HG02763 (cell line): ENCODE measurements at regions not wholly inside any gene's neighbourhood (a gene's known extent, or its start where the extent isn't known, plus 50 kb on each side); places are given as distances from the start of the nearest gene placed in this dataset.

Experiments used
- ATAC-seq: cut with Tn5 transposase; IDR thresholded peaks from one replicate; pipeline ENCODE4 v1.9.1; 2021; ENCODE audit warnings: mild to moderate bottlenecking, moderate library complexity; ENCODE audit not compliant: unreplicated experiment

- no peak for ATAC-seq
Observed at GRCh38 chr20:61015602-61016001, 236.5 kb upstream of the CDH4 start.

GRCh38 chr20:61019322-61019721, 232.7 kb upstream of the CDH4 start:
- no peak for ATAC-seq

- no peak for ATAC-seq
Observed at GRCh38 chr20:61023612-61024011, 228.4 kb upstream of the CDH4 start.

- no peak for ATAC-seq
Observed at GRCh38 chr20:61024390-61024789, 227.7 kb upstream of the CDH4 start.

GRCh38 chr20:61025536-61025935, 226.5 kb upstream of the CDH4 start:
- ATAC-seq, result no peak

- ATAC-seq, result no peak
Observed at GRCh38 chr20:61026173-61026572, 225.9 kb upstream of the CDH4 start.

GRCh38 chr20:61026731-61027130, 225.3 kb upstream of the CDH4 start:
- ATAC-seq, result no peak

GRCh38 chr20:61027218-61027617, 224.8 kb upstream of the CDH4 start:
- no peak for ATAC-seq

GRCh38 chr20:61030130-61030529, 221.9 kb upstream of the CDH4 start:
- no peak for ATAC-seq

- ATAC-seq, result no peak
Observed at GRCh38 chr20:61031101-61031830, 220.8 kb upstream of the CDH4 start.

- no peak for ATAC-seq
Observed at GRCh38 chr20:61037498-61037897, 214.6 kb upstream of the CDH4 start.

- no peak for ATAC-seq
Observed at GRCh38 chr20:61041481-61041880, 210.6 kb upstream of the CDH4 start.

- ATAC-seq, result no peak
Observed at GRCh38 chr20:61042506-61043385, 209.3 kb upstream of the CDH4 start.

GRCh38 chr20:61043681-61044080, 208.4 kb upstream of the CDH4 start:
- no peak for ATAC-seq

GRCh38 chr20:61044499-61044898, 207.6 kb upstream of the CDH4 start:
- ATAC-seq, result no peak

GRCh38 chr20:61045091-61045490, 207.0 kb upstream of the CDH4 start:
- ATAC-seq, result no peak

- ATAC-seq, result no peak
Observed at GRCh38 chr20:61045876-61046585, 206.0 kb upstream of the CDH4 start.

GRCh38 chr20:61046721-61047351, 205.2 kb upstream of the CDH4 start:
- no peak for ATAC-seq

GRCh38 chr20:61047515-61047914, 204.5 kb upstream of the CDH4 start:
- ATAC-seq, result no peak

- ATAC-seq, result no peak
Observed at GRCh38 chr20:61048302-61048701, 203.8 kb upstream of the CDH4 start.

GRCh38 chr20:61049684-61050083, 202.4 kb upstream of the CDH4 start:
- no peak for ATAC-seq
